Activated T-cell treated with anti-CD3 and anti-CD28 coated beads for 4 hours (primary cell): ENCODE measurements at regions not wholly inside any gene's neighbourhood (a gene's known extent, or its start where the extent isn't known, plus 50 kb on each side); places are given as distances from the start of the nearest gene placed in this dataset.

Source experiments
- DNase-seq: peaks from one replicate; pipeline ENCODE4 v3.0.0-alpha.2; 2020

DNA sequence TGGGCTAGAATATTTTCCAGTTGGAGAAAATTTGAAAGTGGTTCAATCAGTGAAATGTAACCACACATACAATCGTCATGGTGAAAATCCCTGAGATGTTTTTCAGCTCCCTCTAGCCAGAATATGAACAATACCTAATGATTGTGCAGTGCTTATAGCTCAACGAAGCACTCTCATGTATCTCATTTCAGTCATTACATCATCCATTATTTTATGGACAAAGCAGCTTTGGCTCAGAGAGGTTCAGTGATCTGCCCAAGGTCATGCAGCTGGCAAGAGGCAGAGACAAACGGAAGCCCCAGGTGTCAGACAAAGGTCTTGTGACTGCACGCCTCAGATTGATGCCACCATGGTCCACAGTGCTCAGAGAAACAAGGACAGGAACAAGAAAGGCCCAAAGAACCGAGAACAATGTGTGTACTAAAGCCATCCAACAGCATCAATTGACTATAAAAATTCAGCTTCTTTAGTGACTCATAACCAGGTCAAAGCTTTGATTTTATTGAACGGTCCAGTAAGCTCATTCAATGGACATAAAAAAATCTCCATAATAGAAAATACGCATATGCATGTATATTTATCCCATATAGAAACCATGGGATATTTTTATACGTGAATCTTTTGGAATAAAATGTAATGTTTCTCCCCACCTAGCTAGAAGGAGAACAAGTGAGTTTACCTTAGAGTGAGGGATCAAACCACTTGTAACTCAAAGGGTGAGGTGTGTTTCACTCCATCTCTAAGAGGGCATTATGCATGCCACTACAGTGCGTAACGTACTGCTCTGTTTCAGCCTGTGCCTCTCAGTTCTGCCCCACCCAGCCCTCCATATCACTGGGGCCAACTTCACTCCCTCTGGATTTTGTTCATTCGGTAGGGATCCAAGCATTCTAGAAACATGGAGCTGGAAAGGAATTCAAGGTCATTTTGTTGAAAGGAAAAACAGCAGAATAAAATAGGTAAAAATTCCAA lies 141.8 kb downstream of the GRIN2B start:
- DNase-seq, result no peak

DNA sequence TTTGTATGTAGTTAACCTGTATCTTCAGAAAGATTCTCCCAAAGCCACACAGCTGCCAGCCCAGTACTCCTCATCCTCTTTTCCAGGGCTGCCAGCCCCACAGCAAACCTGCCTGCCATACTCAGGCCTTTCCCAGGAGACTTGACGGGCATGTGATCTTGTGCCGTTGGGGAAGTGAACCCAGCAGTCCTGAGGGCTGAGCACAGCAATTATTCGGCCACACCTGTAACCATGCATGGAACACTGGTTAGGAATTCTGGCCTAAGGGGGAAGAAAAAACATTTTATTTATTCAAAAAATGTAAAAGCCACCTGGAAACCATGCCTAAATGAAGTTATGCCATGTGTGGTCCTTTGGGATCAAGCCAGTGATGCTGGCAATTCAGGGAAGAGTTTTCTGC lies 145.3 kb downstream of the GRIN2B start:
- DNase-seq, result no peak

DNA sequence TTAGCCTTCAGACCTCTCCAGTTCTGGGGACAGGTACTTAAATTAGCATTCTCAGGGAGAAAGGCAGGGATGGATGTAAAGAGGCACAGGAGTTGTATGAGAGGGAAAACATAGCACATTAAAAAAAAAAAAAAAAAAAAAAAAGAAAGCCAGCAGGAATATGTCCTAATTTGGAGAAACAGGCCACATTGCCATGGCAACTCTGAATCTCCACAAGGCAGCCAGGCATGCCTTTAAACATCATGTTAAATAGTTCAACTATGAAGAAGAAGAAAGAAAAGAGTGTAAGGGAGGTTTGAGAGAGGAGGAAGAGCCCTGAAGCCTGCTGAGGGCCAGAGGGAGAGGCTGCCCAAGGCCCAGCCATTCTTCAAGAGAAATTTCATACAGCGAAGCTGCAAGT lies 145.8 kb downstream of the GRIN2B start:
- no peak for DNase-seq

DNA sequence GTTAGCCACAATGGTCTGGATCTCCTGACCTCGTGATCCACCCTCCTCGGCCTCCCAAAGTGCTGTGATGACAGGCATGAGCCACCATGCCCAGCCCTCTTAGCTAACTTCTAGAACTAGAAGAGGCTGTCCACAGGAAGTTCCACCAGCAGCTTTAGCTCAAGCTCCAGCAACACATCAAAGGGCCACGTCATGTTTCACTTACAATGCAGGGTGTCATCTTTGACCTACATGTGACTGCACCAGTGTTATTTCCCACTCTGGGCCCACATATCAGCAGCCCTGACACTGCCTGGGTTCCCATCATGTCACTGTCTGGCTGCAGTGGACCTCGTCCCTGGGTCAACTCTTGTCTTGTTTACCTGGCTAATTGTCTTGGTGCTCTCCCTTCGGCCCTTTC lies 147.2 kb downstream of the GRIN2B start:
- no peak for DNase-seq

DNA sequence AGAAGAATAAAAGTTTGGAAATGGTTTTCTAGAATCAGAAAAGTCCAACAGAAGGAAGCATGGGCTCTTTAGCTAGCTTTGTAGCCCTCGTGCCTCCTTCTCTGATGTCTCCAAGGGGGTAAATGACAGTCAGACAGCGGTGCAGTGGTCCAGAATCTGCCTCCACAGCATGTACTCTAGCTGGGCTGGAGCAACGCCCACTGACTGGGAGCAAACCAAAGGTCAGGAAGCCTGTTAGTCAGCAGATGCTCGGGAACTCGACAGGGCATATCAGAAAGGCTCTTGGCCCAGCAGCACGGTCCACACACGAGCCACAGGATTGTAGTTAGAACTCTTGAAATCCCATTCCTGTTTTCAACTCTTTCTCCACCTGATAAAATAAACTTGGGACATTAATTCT lies 164.3 kb downstream of the GRIN2B start:
- no peak for DNase-seq

DNA sequence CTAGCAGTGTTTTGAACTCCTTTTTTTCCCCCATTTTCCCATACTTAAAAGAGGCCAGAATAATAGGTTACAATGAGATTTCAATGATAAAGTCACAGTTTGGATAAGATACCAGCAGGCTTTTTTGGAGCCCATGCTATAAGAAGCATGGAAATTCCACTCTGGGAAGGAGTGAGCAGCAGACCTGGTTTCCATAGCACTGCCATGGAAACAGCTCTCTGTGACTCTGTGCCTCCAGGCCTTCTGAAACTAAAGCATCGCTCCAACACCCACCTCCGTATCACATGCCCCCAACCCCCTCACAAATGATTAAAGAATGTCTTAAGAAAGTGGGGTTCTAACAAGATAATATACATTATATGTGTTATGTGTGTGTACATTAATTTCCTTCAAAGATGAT lies 165.0 kb downstream of the GRIN2B start:
- DNase-seq, result no peak

DNA sequence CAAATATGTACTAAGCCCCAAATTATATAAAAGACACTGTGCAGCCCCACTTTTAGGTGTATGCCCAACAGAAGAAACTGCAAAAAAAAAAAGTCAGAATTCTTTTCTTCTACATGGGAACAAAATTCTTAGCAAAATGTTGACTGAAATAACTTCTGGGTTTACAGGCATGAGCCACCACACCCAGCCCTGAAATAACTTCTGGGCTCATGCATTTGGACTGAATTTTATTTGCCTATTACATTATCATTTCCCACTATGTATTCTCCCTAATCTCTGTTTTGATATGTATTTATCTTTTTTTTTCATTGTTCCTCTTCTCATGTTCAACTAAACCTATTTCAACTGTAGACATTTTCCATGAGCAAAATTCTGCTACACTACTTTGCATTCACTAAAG lies 169.2 kb downstream of the GRIN2B start:
- DNase-seq, result no peak

DNA sequence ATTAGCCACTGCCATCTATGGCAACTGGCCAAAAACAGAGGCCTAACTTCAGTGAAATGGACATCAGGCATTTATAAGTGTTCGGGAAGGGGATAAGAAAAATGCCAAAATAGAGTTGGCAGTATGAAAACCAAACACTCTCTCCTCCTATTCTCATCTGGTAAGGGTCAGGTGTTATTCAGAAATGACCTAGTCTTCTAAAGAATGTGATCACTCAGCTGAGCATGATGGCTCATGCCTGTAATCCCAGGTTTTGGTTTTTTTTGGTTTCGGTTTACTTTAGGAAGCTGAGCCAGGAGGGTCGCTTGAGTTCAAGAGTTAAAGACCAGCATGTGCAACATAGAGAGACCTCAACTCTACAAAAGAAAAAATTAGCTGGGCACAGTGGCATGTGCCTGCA lies 170.3 kb downstream of the GRIN2B start:
- DNase-seq, result no peak

DNA sequence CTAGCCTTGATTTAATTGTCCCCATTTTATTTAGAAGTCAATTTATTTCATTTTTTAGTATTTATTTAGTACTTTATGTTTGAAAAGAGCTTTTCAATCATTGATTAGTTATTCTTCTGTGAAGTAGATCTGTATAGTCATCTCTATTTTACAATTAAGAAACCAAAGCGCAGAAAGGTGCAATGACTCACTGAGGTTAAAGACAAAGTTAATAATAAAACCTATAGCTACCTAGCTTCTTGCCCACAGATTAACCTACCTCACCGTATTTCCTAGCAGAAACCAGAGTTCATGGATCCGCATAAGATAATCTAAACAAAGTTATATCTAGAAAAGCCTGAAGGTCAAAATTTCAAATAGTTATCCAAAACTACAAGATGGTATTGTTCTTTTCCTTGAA lies 176.4 kb downstream of the GRIN2B start:
- no peak for DNase-seq

DNA sequence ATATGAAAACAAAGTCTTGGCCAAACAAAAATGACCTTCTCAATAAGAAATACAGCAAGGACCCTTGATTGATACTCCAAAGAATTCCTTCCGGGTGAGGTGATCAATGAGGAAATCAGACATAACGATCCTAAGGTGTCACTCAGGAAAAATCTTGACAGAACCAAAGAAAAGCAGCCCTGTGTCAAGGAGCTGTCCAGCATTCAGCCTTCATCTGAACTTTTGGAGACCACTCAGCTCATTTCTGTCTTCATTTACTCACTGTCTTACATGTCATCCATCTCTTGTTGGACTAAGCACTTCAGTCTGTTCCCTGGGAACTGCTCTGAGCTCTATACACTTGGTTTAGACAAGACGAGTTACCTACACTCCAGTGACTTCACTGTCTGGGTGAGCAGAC lies 179.9 kb downstream of the GRIN2B start:
- DNase-seq, result no peak

DNA sequence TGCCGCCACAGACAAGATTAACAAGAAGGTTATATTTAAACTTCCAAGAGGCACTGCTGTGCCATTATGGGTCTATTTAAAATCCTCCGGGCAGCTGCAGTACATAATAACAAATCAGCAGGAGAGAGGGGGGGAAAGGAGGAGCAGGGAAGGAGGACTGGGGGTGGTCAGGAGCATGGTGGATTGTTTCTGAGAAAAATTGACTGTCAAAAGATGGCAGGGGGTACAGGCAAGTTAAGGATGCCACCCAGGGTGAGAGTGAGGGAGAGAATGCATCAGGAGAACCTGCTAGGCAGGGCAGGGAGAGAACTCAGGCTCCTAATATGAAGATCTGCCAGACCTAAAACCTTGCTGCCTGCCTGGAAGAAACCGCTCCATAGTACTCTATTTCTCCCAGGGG lies 181.8 kb downstream of the GRIN2B start:
- no peak for DNase-seq

DNA sequence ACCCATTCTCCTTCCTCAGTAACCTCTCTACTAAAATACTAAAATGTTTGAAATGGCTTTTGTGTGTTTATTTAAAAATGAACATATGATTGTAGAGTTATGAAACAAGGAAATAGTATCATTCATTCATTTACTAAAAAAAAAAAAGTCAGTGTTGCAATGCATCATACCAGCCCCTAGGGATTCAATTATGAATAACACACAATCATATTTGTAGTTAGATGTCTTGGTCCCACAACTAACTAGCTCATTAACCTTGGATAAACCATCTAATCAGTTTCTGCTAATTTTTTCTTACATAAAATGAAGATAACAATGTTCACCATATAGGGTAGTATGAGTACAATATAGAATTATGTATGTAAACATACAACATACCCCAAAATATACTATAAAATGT lies 183.2 kb downstream of the GRIN2B start:
- no peak for DNase-seq

DNA sequence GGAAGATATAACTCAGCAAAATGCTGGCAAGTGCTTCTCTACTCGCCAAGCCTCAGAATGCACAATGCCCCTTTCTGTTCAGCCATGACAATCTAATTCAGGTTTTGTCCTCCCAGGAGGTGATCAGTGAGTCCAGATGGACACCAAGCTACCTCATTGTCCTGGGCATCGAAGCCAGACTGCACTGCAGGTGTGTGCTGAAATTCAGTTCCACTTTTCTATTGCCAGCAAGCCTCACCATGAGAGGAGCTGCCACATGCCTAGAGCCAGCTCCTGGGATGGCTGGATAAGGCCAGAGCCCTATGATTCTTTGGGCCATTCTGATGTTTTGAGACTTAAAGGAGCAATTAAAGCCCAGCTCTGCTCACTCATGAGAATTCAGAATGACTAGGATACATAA lies 186.7 kb downstream of the GRIN2B start:
- DNase-seq, result no peak

DNA sequence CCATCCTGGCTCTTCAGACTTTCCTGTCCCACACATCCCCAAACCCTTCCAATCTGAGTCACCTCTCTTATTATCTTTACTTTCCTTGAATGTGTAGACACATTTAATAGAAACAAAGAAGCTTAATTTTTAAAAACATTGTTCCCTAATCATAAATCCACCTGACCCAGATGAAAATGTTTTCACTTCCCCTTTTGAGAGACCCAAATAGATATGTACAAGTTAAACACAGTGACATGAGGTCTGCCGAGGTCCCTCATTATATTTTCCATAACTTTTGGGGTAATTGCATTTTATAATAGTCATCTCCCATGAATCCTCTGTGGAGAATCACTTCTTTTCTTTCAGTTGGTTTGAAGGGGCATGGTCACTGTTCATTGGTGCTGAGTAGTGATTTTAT lies 191.1 kb downstream of the GRIN2B start:
- no peak for DNase-seq

DNA sequence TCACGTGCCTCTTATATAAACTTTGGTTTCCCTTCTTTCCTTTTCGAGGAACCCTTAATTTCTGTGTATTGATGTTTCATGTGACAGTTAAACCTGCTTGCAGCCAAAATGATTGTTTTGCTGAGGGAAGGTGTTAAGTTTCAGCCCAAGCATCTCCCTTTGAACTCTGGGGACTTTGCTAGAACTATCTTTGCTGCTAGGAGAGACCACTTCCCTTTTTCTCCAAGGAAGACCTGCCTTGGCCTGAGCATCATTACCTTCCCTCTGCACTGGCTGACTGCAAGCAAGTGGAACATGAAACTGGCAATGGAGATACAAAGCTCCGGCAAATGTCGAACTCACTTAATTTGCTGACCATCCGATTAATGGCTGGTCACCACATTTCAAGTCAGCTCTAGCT lies 192.8 kb downstream of the GRIN2B start:
- DNase-seq, result no peak

DNA sequence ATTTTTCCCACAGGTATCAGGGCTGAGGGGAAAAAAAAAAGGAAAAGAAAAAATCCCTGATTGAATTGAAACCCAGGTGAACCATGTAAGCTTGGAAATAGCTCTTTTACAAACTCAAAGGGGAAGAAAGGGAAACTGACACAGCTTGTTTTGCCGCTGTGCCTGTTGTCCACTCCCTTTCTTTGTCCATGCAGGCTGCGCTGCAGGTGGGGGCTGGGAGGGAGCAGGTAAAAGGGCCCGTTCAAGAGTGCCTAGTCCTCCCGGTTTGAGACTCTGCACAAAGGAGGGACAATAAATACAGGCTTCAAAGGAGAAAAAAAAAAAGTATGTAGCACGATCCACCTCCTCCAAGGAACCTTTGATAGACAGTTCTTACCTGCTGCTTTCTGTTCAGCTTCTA lies 194.8 kb downstream of the GRIN2B start:
- no peak for DNase-seq

DNA sequence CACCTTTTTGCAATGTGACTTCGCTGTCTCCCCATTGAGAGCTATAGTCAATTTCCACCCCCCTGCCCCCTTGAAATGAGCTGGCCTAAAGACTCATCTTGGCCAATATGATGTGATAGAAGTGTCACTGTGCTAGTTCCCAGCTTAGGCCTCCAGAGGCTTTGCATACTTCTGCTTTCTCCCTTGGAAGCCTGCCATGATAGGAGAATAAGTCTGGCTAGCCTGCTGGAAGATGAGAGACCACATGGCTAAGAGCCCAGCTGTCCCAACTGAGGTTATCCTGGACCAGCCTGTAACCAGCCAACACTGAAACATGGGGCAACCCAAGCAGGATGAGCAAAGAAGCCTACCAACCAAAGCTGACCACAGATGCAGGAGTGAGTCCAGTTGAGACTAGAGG lies 196.9 kb downstream of the GRIN2B start:
- no peak for DNase-seq

DNA sequence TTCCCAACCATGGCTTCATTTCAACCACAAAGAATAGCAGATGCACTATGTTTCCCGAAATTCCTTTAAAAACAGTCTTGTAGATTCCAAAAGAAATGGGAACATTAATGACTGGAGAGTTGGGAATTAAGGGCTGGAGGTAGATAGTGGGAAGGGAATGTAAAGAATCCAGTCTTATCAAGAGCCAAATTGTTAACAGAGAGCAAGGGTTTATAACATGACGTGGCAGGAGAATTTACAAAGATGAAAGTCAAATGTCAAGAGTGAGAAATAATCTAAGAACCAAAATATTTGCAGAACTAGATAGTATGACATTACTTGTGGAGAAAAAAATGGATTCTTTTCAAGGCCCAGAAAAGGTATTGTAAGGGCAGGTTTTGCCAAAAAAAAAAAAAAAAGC lies 200.9 kb downstream of the GRIN2B start:
- no peak for DNase-seq

DNA sequence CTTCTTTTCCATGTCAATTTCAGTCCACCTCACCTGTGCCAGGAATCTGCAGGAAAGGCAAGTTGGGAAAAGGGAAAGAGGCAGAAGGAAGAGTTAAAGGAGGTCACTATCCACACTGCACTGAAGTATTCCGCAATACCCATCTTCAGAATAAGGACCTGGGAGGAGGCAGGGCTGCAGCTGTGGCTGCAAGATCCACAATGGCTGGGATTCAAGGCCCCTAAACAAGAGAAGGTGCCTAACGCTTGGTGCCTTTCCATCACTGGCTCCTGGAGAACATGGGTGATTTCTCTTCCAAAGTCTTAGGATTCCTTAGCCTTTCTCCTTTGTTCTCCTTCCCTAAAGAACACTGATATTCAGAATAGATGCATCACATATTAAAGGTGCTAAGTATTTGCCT lies 204.0 kb downstream of the GRIN2B start:
- DNase-seq, result no peak

DNA sequence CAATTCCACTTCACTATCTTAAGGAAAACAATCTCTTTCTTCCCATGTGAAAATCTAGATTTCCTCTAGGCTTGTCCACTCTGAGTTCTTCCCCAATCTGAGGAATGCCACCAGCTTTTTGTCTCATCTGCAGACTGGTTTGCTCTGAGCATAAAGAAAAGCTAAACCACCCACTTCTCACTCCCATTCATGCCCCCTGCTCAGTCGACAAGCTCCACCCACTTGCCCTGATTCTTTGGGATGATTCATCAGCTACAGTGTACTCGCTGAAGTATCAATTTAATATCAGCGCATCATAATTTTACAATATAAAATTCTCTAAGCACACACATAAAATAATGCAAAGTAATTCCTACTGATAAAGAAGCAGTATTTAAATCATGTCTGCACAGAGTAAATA lies 209.1 kb downstream of the GRIN2B start:
- DNase-seq, result no peak

DNA sequence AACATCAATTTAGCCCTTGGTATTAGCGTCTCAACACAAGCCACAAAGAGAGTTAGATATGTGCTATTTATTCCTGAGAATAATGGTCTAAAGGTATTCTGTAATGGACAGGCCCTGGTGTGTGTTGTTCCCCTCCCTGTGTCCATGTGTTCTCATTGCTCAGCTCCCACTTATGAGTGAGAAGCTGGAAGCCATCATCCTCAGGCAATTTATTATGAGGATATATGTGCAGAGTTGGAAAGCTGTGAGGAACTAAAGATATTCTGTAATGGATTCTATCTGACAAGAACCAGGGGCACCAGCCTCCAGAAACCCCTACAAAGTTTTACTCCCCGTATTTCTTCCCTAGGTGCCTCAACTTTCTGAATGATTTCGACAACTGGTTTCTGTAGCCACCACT lies 210.8 kb downstream of the GRIN2B start:
- no peak for DNase-seq

DNA sequence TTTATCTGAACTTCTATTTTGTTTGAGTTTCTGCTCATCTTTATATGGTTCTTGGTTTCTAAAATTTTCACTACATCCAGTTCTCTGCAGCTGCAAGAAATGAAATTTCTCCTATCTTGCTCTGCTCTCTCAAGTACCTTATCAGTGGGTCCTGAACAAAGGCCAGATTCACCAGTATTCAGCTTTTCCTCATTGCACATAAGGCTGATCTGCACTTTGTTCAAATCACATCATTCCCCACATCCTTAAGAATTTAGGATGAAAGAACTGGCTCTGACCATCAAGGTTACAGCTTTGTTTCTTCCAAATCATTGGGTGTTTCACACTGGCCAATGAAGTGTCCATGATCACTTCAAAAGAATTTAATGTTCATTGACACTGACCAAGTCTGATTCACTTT lies 211.4 kb downstream of the GRIN2B start:
- no peak for DNase-seq

DNA sequence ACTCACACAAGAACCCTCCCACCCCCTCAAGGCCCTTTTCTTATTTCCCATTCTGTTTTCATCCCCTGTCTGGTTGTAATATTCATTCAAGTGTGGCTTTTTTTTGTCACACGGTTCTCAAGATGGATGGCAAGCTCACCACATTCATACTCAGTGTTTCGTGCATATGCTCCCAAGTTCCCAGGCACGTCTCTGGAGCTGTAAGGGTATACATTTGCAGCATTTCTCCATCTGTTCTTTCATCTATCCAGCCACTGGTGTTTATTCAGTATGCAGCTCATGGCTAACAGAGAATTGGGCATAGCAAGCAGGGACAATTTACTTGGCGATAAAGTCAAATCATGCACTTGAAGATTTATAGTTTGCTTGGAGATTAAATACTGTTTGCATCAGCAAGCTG lies 212.1 kb downstream of the GRIN2B start:
- DNase-seq, result no peak

DNA sequence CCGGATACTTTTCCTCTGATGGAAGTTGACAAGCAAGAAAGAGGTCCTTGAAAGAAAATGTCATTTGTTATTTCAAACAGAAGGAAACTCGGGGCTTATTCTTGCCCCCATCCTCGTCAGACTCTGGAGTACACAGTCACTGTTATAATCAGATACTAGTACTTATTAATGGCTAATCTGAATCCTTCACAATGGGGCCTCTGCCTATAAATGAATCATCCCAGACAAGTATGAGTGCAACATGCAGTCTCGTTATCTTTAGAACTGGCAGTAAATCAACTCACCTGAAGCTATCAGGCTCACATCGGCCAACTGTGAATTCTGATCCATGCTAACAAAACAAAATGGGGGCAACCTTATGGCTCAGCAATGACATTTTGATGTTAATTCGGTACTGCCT lies 216.7 kb downstream of the GRIN2B start:
- DNase-seq, result no peak

DNA sequence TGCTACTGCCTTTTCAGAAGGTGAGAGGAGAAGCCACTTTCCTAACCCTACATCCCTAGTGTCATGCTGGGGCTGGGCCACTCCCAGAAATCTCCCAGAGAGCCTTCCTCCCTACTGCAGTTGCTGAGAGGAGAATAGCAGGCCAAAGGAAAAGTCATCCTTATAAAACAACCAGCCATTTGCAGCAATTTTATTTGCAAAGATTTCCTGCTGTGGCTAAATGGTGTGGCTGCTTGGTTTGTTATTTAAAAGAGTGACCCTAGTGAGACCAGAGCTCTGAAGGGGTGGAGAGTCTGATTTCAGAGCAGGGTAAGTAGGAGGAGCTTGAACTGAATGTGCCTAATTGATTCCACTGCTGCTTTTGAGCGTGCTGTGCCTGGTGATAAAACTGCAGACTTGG lies 232.0 kb downstream of the GRIN2B start:
- DNase-seq, result no peak
